CD4-positive, alpha-beta T cell (primary cell): ENCODE measurements at regions not wholly inside any gene's neighbourhood (a gene's known extent, or its start where the extent isn't known, plus 50 kb on each side); places are given as distances from the start of the nearest gene placed in this dataset.
A peak's percentile ranks its signal among the peaks of the same experiment; 100 is the strongest.

ENCODE experiments used
- ATAC-seq: fragments of 200-7000 bp; cut with Tn5 transposase; one replicate; pipeline ENCODE4 v1.10.0; 2022; ENCODE audit warnings: mild to moderate bottlenecking; ENCODE audit not compliant: poor library complexity
- CTCF ChIA-PET: fragments of 350-600 bp; sonication (Branson Sonifier 250); formaldehyde crosslinking; loops from one replicate; lab custom pipeline; 2021; ENCODE audit warnings: antibody characterized with exemption, inconsistent platforms; lab: Charles Lee
- POLR2A ChIA-PET: fragments of 350-600 bp; sonication (Branson Sonifier 250); formaldehyde crosslinking; loops from one replicate; lab custom pipeline; 2021; ENCODE audit warnings: antibody characterized with exemption, inconsistent platforms; lab: Charles Lee
- DNase-seq, 14 experiments: peaks; one replicate each; pipeline ENCODE4 v3.0.0-alpha.2; 2013 to 2020; ENCODE audit warnings: mixed read lengths in 2 of 14
- H3K27ac ChIP-seq, 2 donors: one replicate each; pipeline versions ENCODE4 v1.5.1 to v1.7.0; 2013; ENCODE audit warnings: low read length in 2 of 2, low read depth in 1 of 2, mild to moderate bottlenecking in 1 of 2
- H3K27me3 ChIP-seq, 2 experiments: 1 replicate in 1 of 2; 2 replicates in 1 of 2; pipeline versions ENCODE4 v1.6.1 to v1.7.0; 2013; ENCODE audit warnings: low read length in 2 of 2, control low read depth in 1 of 2, mild to moderate bottlenecking in 1 of 2, moderate library complexity in 1 of 2; ENCODE audit not compliant: insufficient read depth in 2 of 2, control insufficient read depth in 1 of 2
- H3K36me3 ChIP-seq: one replicate; pipeline ENCODE4 v1.6.1; 2013; ENCODE audit warnings: low read length, control low read depth; ENCODE audit not compliant: insufficient read depth
- H3K4me1 ChIP-seq: one replicate; pipeline ENCODE4 v1.6.1; 2013; ENCODE audit warnings: low read length, control low read depth; ENCODE audit not compliant: insufficient read depth
- H3K4me3 ChIP-seq: one replicate; pipeline ENCODE4 v1.5.1; 2013; ENCODE audit warnings: mild to moderate bottlenecking, low read length, moderate library complexity
- H3K9me3 ChIP-seq, 2 experiments: 1 replicate in 1 of 2; 2 replicates in 1 of 2; pipeline versions ENCODE4 v1.6.1 to v1.7.0; 2013; ENCODE audit warnings: low read length in 2 of 2, mild to moderate bottlenecking in 2 of 2, control low read depth in 1 of 2, moderate library complexity in 1 of 2; ENCODE audit not compliant: control insufficient read depth in 1 of 2, insufficient read depth in 1 of 2
- H3K27ac Mint-ChIP-seq: one replicate; pipeline ENCODE4 v1.8.0; 2020; ENCODE audit warnings: mixed read lengths
- H3K27me3 Mint-ChIP-seq: one replicate; pipeline ENCODE4 v1.8.0; 2021; ENCODE audit warnings: mixed read lengths
- H3K36me3 Mint-ChIP-seq: one replicate; pipeline ENCODE4 v1.8.0; 2021; ENCODE audit warnings: low read depth, mixed read lengths
- H3K4me1 Mint-ChIP-seq: one replicate; pipeline ENCODE4 v1.8.0; 2021; ENCODE audit warnings: low read depth, mixed read lengths
- H3K4me3 Mint-ChIP-seq: one replicate; pipeline ENCODE4 v1.8.0; 2020; ENCODE audit warnings: mild to moderate bottlenecking, mixed read lengths
- H3K9me3 Mint-ChIP-seq: one replicate; pipeline ENCODE4 v1.8.0; 2020; ENCODE audit warnings: mixed read lengths
- CTCF ChIP-seq: fragments of 200-600 bp; IDR thresholded peaks from one replicate; pipeline ENCODE4 v1.8.0; 2022; ENCODE audit warnings: antibody characterized with exemption, mild to moderate bottlenecking
- intact Hi-C, 2 experiments: fragments of 100-400 bp; cut with DNase I in 1 of 2; cut with micrococcal nuclease in 1 of 2; formaldehyde crosslinking; loops; one replicate each; pipeline versions ENCODE4 v1.15.1 to v1.9.0; 2023 to 2025; cut with DNase I, micrococcal nuclease

GRCh38 chr5:1731091-1731639 is 68.5 kb downstream of the MRPL36 start:
- peaks cover 21% of the 10 kb centered on the region for H3K27me3 Mint-ChIP-seq
- no peak for TF ChIP-seq CTCF
- intact Hi-C loops: no loop called here
- DNase-seq (peak in 1 of 14 experiments; percentile 1), ATAC-seq (no peak)
- no peaks in the 10 kb centered on the region for H3K4me1 ChIP-seq
- no peaks in the 10 kb centered on the region for H3K36me3 ChIP-seq
- H3K4me1 Mint-ChIP-seq: no peaks in the 10 kb centered on the region
- H3K4me3 Mint-ChIP-seq: no peak overlapping the region
- no peaks in the 10 kb centered on the region for H3K9me3 Mint-ChIP-seq
- ChIA-PET POLR2A (no interaction called here), CTCF (no interaction called here)
- H3K27ac Mint-ChIP-seq: no peak overlapping the region
- peaks cover 0 to 3% of the 10 kb centered on the region in 2 experiments for H3K27me3 ChIP-seq
- no peak overlapping the region for H3K27ac ChIP-seq
- peaks cover 0 to under 1% of the 10 kb centered on the region in 2 experiments for H3K9me3 ChIP-seq
- H3K4me3 ChIP-seq: no peak overlapping the region
- no peaks in the 10 kb centered on the region for H3K36me3 Mint-ChIP-seq

DNA sequence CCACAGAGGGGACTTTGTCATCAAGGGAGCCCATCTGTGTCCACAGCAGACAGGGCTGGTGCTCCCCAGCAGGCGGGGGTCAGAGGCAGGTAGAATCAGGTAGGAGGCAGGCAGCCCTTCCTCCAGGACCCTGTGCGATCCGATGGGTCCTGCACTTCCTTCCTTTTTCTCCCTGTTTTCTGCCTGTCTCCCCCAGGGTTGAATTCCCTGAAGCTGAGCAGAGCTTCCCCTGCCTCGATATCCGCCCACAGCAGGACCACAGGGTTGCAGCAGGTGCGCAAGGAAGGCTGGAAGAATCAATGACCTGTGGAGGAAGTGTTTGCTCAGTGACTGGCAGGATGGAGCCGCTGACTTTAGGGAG is 69.2 kb downstream of the MRPL36 start:
- no peak for ATAC-seq
- Mint-ChIP-seq H3K27me3 (peaks cover 21% of the 10 kb centered on the region), H3K4me1 (no peaks in the 10 kb centered on the region), H3K4me3 (no peak overlapping the region), H3K36me3 (no peaks in the 10 kb centered on the region), H3K9me3 (no peaks in the 10 kb centered on the region), H3K27ac (no peak overlapping the region)
- ChIA-PET CTCF (no interaction called here), POLR2A (no interaction called here)
- intact Hi-C loops: no loop called here
- peak in 1 of 14 experiments; percentile 3 for DNase-seq
- Histone ChIP-seq H3K27me3 (peaks cover 0 to 3% of the 10 kb centered on the region in 2 experiments), H3K4me3 (no peak overlapping the region), H3K9me3 (peaks cover 0 to 5% of the 10 kb centered on the region in 2 experiments), H3K4me1 (peaks cover 5% of the 10 kb centered on the region), H3K36me3 (no peaks in the 10 kb centered on the region), H3K27ac (no peak overlapping the region)
- TF ChIP-seq CTCF: no peak

- DNase-seq (peak in 1 of 14 experiments; percentile 4), ATAC-seq (no peak)
- peaks cover 21% of the 10 kb centered on the region for H3K27me3 Mint-ChIP-seq
- ChIA-PET CTCF (no interaction called here), POLR2A (no interaction called here)
- H3K4me3 Mint-ChIP-seq: no peak overlapping the region
- intact Hi-C loops: no loop called here
- Histone ChIP-seq H3K9me3 (peaks cover 0 to 5% of the 10 kb centered on the region in 2 experiments), H3K4me1 (peaks cover 6% of the 10 kb centered on the region), H3K4me3 (no peak overlapping the region), H3K36me3 (no peaks in the 10 kb centered on the region), H3K27me3 (peaks cover 0 to 3% of the 10 kb centered on the region in 2 experiments), H3K27ac (no peak overlapping the region)
- no peaks in the 10 kb centered on the region for H3K4me1 Mint-ChIP-seq
- no peak for TF ChIP-seq CTCF
- H3K27ac Mint-ChIP-seq: no peak overlapping the region
- H3K9me3 Mint-ChIP-seq: no peaks in the 10 kb centered on the region
- H3K36me3 Mint-ChIP-seq: no peaks in the 10 kb centered on the region
These were observed 69.8 kb downstream of the MRPL36 start for GRCh38 chr5:1729641-1730486.
